Astrocyte (in vitro differentiated cells and primary cell): ENCODE measurements at regions not wholly inside any gene's neighbourhood (a gene's known extent, or its start where the extent isn't known, plus 50 kb on each side); places are given as distances from the start of the nearest gene placed in this dataset.

Source experiments
- DNase-seq: peaks from one replicate; pipeline ENCODE4 v3.0.0-alpha.2; 2010; ENCODE audit warnings: low read depth
- FAIRE-seq: peaks from 2 replicates; lab custom pipeline; 2011; peaks lifted over from hg19 to GRCh38; lab: Jason Lieb, UNC
- H2AFZ ChIP-seq: 2 replicates; pipeline ENCODE4 v1.6.0; 2012; ENCODE audit warnings: low read depth, low read length, inconsistent platforms
- H3K27ac ChIP-seq: 2 replicates; pipeline ENCODE4 v1.5.1; 2011; ENCODE audit warnings: low read depth, low read length, inconsistent platforms
- H3K27me3 ChIP-seq: 2 replicates; pipeline ENCODE4 v1.6.0; 2011; ENCODE audit warnings: low read length, inconsistent platforms; ENCODE audit not compliant: insufficient read depth
- H3K36me3 ChIP-seq: 2 replicates; pipeline ENCODE4 v1.5.1; 2011; ENCODE audit warnings: low read length, inconsistent platforms; ENCODE audit not compliant: insufficient read depth
- H3K4me1 ChIP-seq: 2 replicates; pipeline ENCODE4 v1.5.1; 2011; ENCODE audit warnings: low read length, inconsistent platforms; ENCODE audit not compliant: insufficient read depth
- H3K4me2 ChIP-seq: 2 replicates; pipeline ENCODE4 v1.6.0; 2012; ENCODE audit warnings: low read length, inconsistent platforms
- H3K4me3 ChIP-seq: 2 replicates; pipeline ENCODE4 v1.5.1; 2011; ENCODE audit warnings: low read depth, mild to moderate bottlenecking, low read length, inconsistent platforms; ENCODE audit not compliant: insufficient read depth
- H3K79me2 ChIP-seq: 2 replicates; pipeline ENCODE4 v1.6.0; 2012; ENCODE audit warnings: mild to moderate bottlenecking, low read length, inconsistent platforms; ENCODE audit not compliant: insufficient read depth
- H3K9ac ChIP-seq: 2 replicates; pipeline ENCODE4 v1.6.0; 2012; ENCODE audit warnings: mild to moderate bottlenecking, low read length, inconsistent platforms
- H3K9me3 ChIP-seq: 2 replicates; pipeline ENCODE4 v1.5.1; 2012; ENCODE audit warnings: low read depth, mild to moderate bottlenecking, low read length, inconsistent platforms; ENCODE audit not compliant: insufficient read depth
- H4K20me1 ChIP-seq: 2 replicates; pipeline ENCODE4 v1.6.0; 2012; ENCODE audit warnings: low read length, inconsistent platforms; ENCODE audit not compliant: insufficient read depth
- H3K27ac Mint-ChIP-seq: one replicate; pipeline ENCODE4 v1.8.0; 2021; ENCODE audit warnings: mild to moderate bottlenecking, mixed read lengths; ENCODE audit not compliant: unreplicated experiment
- H3K27me3 Mint-ChIP-seq: one replicate; pipeline ENCODE4 v1.8.0; 2021; ENCODE audit warnings: low read depth, mixed read lengths; ENCODE audit not compliant: unreplicated experiment
- H3K36me3 Mint-ChIP-seq: one replicate; pipeline ENCODE4 v1.8.0; 2021; ENCODE audit warnings: low read depth, mixed read lengths; ENCODE audit not compliant: unreplicated experiment
- H3K4me1 Mint-ChIP-seq: one replicate; pipeline ENCODE4 v1.8.0; 2021; ENCODE audit warnings: low read depth, mixed read lengths; ENCODE audit not compliant: unreplicated experiment
- H3K4me3 Mint-ChIP-seq: one replicate; pipeline ENCODE4 v1.8.0; 2021; ENCODE audit warnings: mild to moderate bottlenecking, moderate library complexity, mixed read lengths; ENCODE audit not compliant: unreplicated experiment
- H3K9me3 Mint-ChIP-seq: one replicate; pipeline ENCODE4 v1.8.0; 2021; ENCODE audit warnings: mild to moderate bottlenecking, mixed read lengths; ENCODE audit not compliant: unreplicated experiment
- CTCF ChIP-seq: IDR thresholded peaks from 2 replicates; pipeline ENCODE4 v1.5.1; 2011; ENCODE audit warnings: low read depth, mild to moderate bottlenecking, inconsistent platforms, low read length, moderate library complexity; ENCODE audit not compliant: insufficient read depth
- EZH2 ChIP-seq: IDR thresholded peaks from 2 replicates; pipeline ENCODE4 v1.6.1; 2012; ENCODE audit warnings: mild to moderate bottlenecking, low read length, inconsistent platforms; ENCODE audit not compliant: insufficient read depth

GRCh38 chr20:48031122-48031521, 245.8 kb upstream of the SULF2 start:
- Mint-ChIP-seq H3K4me1 (no peaks in the 10 kb centered on the region), H3K27ac (no peak overlapping the region), H3K27me3 (peaks cover 4% of the 10 kb centered on the region), H3K36me3 (no peaks in the 10 kb centered on the region), H3K4me3 (no peak overlapping the region), H3K9me3 (peaks cover 2% of the 10 kb centered on the region)
- Histone ChIP-seq H3K27ac (no peak overlapping the region), H3K4me3 (no peak overlapping the region), H3K9ac (no peak overlapping the region), H3K4me2 (no peak overlapping the region), H3K79me2 (no peaks in the 10 kb centered on the region), H3K9me3 (no peaks in the 10 kb centered on the region), H3K36me3 (no peaks in the 10 kb centered on the region), H3K4me1 (no peaks in the 10 kb centered on the region), H3K27me3 (no peaks in the 10 kb centered on the region), H4K20me1 (no peaks in the 10 kb centered on the region), H2AFZ (no peak overlapping the region)
- no peak for FAIRE-seq
- TF ChIP-seq CTCF: no peak
- TF ChIP-seq EZH2: no peak
- DNase-seq: no peak

- Histone ChIP-seq H3K4me3 (no peak overlapping the region), H3K36me3 (no peaks in the 10 kb centered on the region), H3K79me2 (no peaks in the 10 kb centered on the region), H2AFZ (no peak overlapping the region), H3K9ac (no peak overlapping the region), H3K4me1 (peaks cover 14% of the 10 kb centered on the region), H3K27ac (no peak overlapping the region), H3K27me3 (no peaks in the 10 kb centered on the region), H4K20me1 (no peaks in the 10 kb centered on the region), H3K9me3 (no peaks in the 10 kb centered on the region), H3K4me2 (no peak overlapping the region)
- H3K27ac Mint-ChIP-seq: no peak overlapping the region
- H3K9me3 Mint-ChIP-seq: no peaks in the 10 kb centered on the region
- DNase-seq (peak; percentile 46), FAIRE-seq (no peak)
- H3K4me1 Mint-ChIP-seq: peaks cover 5% of the 10 kb centered on the region
- no peak overlapping the region for H3K4me3 Mint-ChIP-seq
- TF ChIP-seq EZH2: no peak
- no peak for TF ChIP-seq CTCF
- no peaks in the 10 kb centered on the region for H3K36me3 Mint-ChIP-seq
- H3K27me3 Mint-ChIP-seq: peaks cover 9% of the 10 kb centered on the region
Measured at GRCh38 chr20:48026981-48027592, 241.8 kb upstream of the SULF2 start.

DNA sequence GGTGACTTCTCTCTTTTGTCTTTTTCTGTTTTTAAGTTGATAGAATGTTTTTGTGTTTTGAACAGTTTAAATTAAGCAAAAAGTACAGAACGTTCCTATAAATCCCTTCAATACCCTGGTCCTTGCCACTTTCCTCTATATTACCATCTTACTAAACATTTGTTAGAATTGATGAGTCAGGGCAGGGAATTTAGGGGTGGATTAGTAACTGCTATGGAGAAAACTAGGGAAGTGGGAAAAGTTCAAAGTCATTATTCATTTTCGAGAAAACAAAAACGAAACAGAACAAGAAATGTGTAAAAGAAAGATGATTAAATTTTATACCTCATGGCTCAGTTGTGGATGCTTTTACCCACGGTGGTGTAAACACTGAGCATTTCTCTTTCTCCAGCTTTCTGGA, 240.4 kb upstream of the SULF2 start:
- H4K20me1 ChIP-seq: no peaks in the 10 kb centered on the region
- no peaks in the 10 kb centered on the region for H3K27me3 ChIP-seq
- H3K4me2 ChIP-seq: peak overlapping the region; percentile 72
- FAIRE-seq (no peak), DNase-seq (peak; percentile 89)
- no peak overlapping the region for H3K4me3 ChIP-seq
- peak overlapping the region; percentile 78 for H3K27ac ChIP-seq
- no peak for TF ChIP-seq CTCF
- TF ChIP-seq EZH2: no peak
- peaks cover 5% of the 10 kb centered on the region for H3K4me1 Mint-ChIP-seq
- no peak overlapping the region for H3K27ac Mint-ChIP-seq
- H3K9me3 ChIP-seq: no peaks in the 10 kb centered on the region
- H3K36me3 ChIP-seq: no peaks in the 10 kb centered on the region
- H3K79me2 ChIP-seq: no peaks in the 10 kb centered on the region
- peak overlapping the region; percentile 74 for H3K9ac ChIP-seq
- no peaks in the 10 kb centered on the region for H3K36me3 Mint-ChIP-seq
- H3K27me3 Mint-ChIP-seq: peaks cover 5% of the 10 kb centered on the region
- no peak overlapping the region for H3K4me3 Mint-ChIP-seq
- H3K4me1 ChIP-seq: peaks cover 14% of the 10 kb centered on the region
- no peaks in the 10 kb centered on the region for H3K9me3 Mint-ChIP-seq
- no peak overlapping the region for H2AFZ ChIP-seq
